MCF 10A (cell line): ENCODE measurements at regions not wholly inside any gene's neighbourhood (a gene's known extent, or its start where the extent isn't known, plus 50 kb on each side); places are given as distances from the start of the nearest gene placed in this dataset.

Experiments used
- BruUV-seq: library from RNA; stranded (reverse); fragments of 400-500 nt; replicated peaks from 2 replicates; lab custom pipeline; 2021; lab: Mats Ljungman, UMichigan
- CTCF ChIA-PET: fragments of 300-600 bp; sonication (Branson Sonifier 250); formaldehyde crosslinking; extraction: SDS; loops from one replicate; lab custom pipeline; 2021; ENCODE audit warnings: antibody characterized with exemption, inconsistent platforms; lab: Yijun Ruan, JAX
- POLR2A ChIA-PET: fragments of 300-600, 350-650 bp; sonication (Branson Sonifier 250); formaldehyde crosslinking; extraction: SDS; loops from one replicate; lab custom pipeline; 2020; ENCODE audit warnings: antibody characterized with exemption, inconsistent platforms; lab: Yijun Ruan, JAX
- DNase-seq: peaks from one replicate; pipeline ENCODE4 v3.0.0-alpha.2; 2018; ENCODE audit not compliant: unreplicated experiment
- H3K27ac Mint-ChIP-seq: one replicate; pipeline ENCODE4 v1.8.0; 2022; ENCODE audit warnings: mild to moderate bottlenecking, low read depth, mixed read lengths; ENCODE audit not compliant: unreplicated experiment
- H3K27me3 Mint-ChIP-seq: one replicate; pipeline ENCODE4 v1.8.0; 2022; ENCODE audit warnings: mixed read lengths; ENCODE audit not compliant: insufficient read depth, unreplicated experiment
- H3K36me3 Mint-ChIP-seq: one replicate; pipeline ENCODE4 v1.8.0; 2022; ENCODE audit warnings: mild to moderate bottlenecking, moderate library complexity, mixed read lengths; ENCODE audit not compliant: insufficient read depth, unreplicated experiment
- H3K4me1 Mint-ChIP-seq: one replicate; pipeline ENCODE4 v1.8.0; 2022; ENCODE audit warnings: mixed read lengths; ENCODE audit not compliant: insufficient read depth, unreplicated experiment
- H3K4me3 Mint-ChIP-seq: one replicate; pipeline ENCODE4 v1.8.0; 2022; ENCODE audit warnings: mild to moderate bottlenecking, moderate library complexity, mixed read lengths; ENCODE audit not compliant: unreplicated experiment
- H3K9me3 Mint-ChIP-seq: one replicate; pipeline ENCODE4 v1.8.0; 2022; ENCODE audit warnings: mixed read lengths; ENCODE audit not compliant: unreplicated experiment
- CTCF ChIP-seq: fragments of 200-600 bp; IDR thresholded peaks from one replicate; pipeline ENCODE4 v1.8.0; 2022; ENCODE audit warnings: antibody characterized with exemption, mild to moderate bottlenecking; ENCODE audit not compliant: unreplicated experiment
- intact Hi-C: fragments of 100-400 bp; cut with micrococcal nuclease; formaldehyde crosslinking; loops from 2 replicates; pipeline ENCODE4 v1.14.1; 2022

- TF ChIP-seq CTCF = no peak
- peaks cover 4% of the 10 kb centered on the region for H3K4me1 Mint-ChIP-seq
- no peak overlapping the region for H3K27ac Mint-ChIP-seq
- CTCF ChIA-PET = no interaction called here
- peak; percentile 30 for DNase-seq
- H3K36me3 Mint-ChIP-seq = no peaks in the 10 kb centered on the region
- POLR2A ChIA-PET = no interaction called here
- BruUV-seq = no TSS peak
- no peaks in the 10 kb centered on the region for H3K9me3 Mint-ChIP-seq
- H3K4me3 Mint-ChIP-seq = no peak overlapping the region
- intact Hi-C loops = no loop called here
- H3K27me3 Mint-ChIP-seq = no peaks in the 10 kb centered on the region
Measured at GRCh38 chr6:45830441-45831139, 185.1 kb downstream of the CLIC5 start.

GRCh38 chr6:45829873-45830272 lies 185.8 kb downstream of the CLIC5 start:
- H3K27ac Mint-ChIP-seq = no peak overlapping the region
- CTCF ChIA-PET = interaction anchor here (0.6 kb wide), 1 partner anchor 1348 kb away, joined by 4 read pairs; no protein-coding TSS in a partner anchor
- H3K4me3 Mint-ChIP-seq = no peak overlapping the region
- no peak for TF ChIP-seq CTCF
- intact Hi-C loops = no loop called here
- H3K36me3 Mint-ChIP-seq = no peaks in the 10 kb centered on the region
- POLR2A ChIA-PET = no interaction called here
- no peaks in the 10 kb centered on the region for H3K27me3 Mint-ChIP-seq
- no peaks in the 10 kb centered on the region for H3K9me3 Mint-ChIP-seq
- H3K4me1 Mint-ChIP-seq = peaks cover 4% of the 10 kb centered on the region
- no TSS peak for BruUV-seq
- DNase-seq = no peak

- Mint-ChIP-seq H3K9me3 (no peaks in the 10 kb centered on the region), H3K36me3 (no peaks in the 10 kb centered on the region), H3K27me3 (no peaks in the 10 kb centered on the region), H3K4me3 (no peak overlapping the region), H3K4me1 (peaks cover 4% of the 10 kb centered on the region), H3K27ac (no peak overlapping the region)
- POLR2A ChIA-PET = no interaction called here
- BruUV-seq = no TSS peak
- DNase-seq = no peak
- TF ChIP-seq CTCF = no peak
- CTCF ChIA-PET = no interaction called here
- intact Hi-C loops = no loop called here
Measured at GRCh38 chr6:45827952-45828530, 187.6 kb downstream of the CLIC5 start.

GRCh38 chr6:45822873-45823272 lies 192.8 kb downstream of the CLIC5 start:
- Mint-ChIP-seq H3K4me1 (no peaks in the 10 kb centered on the region), H3K27ac (no peak overlapping the region), H3K9me3 (no peaks in the 10 kb centered on the region), H3K36me3 (peaks cover 3% of the 10 kb centered on the region), H3K27me3 (no peaks in the 10 kb centered on the region), H3K4me3 (no peak overlapping the region)
- DNase-seq = no peak
- BruUV-seq = no TSS peak
- intact Hi-C loops = no loop called here
- TF ChIP-seq CTCF = no peak
- ChIA-PET POLR2A (no interaction called here), CTCF (no interaction called here)
